K562 (cell line): ENCODE measurements at regions not wholly inside any gene's neighbourhood (a gene's known extent, or its start where the extent isn't known, plus 50 kb on each side); places are given as distances from the start of the nearest gene placed in this dataset.

Source experiments
- EP300 ChIP-seq: IDR thresholded peaks from 2 replicates; pipeline ENCODE4 v1.6.1; 2012; ENCODE audit warnings: low read length, improper control_type of control experiment
- ESRRB ChIP-seq: fragments of 250-450 bp; sonication (Bioruptor Pico); IDR thresholded peaks from 2 replicates; pipeline ENCODE4 v1.5.0; 2020; ENCODE audit warnings: mild to moderate bottlenecking, moderate library complexity, borderline replicate concordance
- FOSL1 ChIP-seq: fragments of 200-800 bp; sonication (Bioruptor generic); conservative IDR thresholded peaks from 2 replicates; pipeline ENCODE4 v1.6.1; 2016; ENCODE audit warnings: missing genetic modification characterization, missing compliant biosample characterization
- JUND ChIP-seq, 2 experiments: IDR thresholded peaks; 2 replicates in 1 of 2; 3 replicates in 1 of 2; pipeline ENCODE4 v1.6.1; 2011; ENCODE audit warnings: borderline replicate concordance in 2 of 2, low read depth in 2 of 2, low read length in 2 of 2, improper control_type of control experiment in 1 of 2, missing biosample characterization in 1 of 2, missing genetic modification characterization in 1 of 2, missing genetic modification reagents in 1 of 2
- POLR2A ChIP-seq: fragments of 450-650 bp; conservative IDR thresholded peaks from 2 replicates; pipeline ENCODE4 v1.6.1; 2016
- ZNF707 ChIP-seq: fragments of 250-450 bp; sonication (Bioruptor Pico); conservative IDR thresholded peaks from 2 replicates; pipeline ENCODE4 v1.8.0; 2022; ENCODE audit warnings: inconsistent platforms, mild to moderate bottlenecking, moderate library complexity
- TF ChIP-seq, protein P1 (sequence below), 3 experiments: IDR thresholded peaks in 2 of 3; conservative IDR thresholded peaks in 1 of 3; 2 replicates each; pipeline ENCODE4 v1.5.1; 2011 to 2012; ENCODE audit warnings: low read length in 3 of 3, mild to moderate bottlenecking in 3 of 3, control low read depth in 2 of 3, improper control_type of control experiment in 1 of 3, inconsistent platforms in 1 of 3, low read depth in 1 of 3, mixed read lengths in 1 of 3, moderate library complexity in 1 of 3; ENCODE audit not compliant: insufficient read depth in 2 of 3

DNA sequence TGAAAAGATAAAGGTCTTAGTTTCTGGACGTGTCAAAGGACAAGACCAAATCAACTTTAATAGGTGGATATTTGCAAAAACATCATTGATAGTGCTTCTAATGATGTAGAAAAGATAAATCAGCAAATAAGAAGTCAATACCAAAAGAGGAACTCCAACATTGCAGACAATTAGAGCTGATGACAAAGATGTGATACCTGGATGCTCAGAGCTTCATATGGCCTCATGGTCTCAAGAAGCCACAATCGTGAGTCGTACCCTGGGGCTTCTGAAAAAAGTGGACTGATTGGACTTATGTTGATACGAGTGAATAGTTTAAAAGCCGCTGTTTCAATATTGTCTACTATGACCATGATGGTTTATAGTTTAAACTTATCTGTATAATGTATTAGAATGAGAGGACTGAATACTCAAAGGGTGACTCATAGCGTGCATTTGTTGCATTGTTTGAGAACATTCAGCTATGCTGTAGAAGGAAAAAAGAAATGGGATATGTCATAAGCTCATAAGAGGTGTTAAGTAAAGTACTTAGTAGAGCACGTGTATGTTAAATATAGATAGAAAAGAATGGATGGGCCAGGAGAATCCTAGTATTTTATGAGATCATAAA is 54.6 kb upstream of the RIPOR2 start:
- TF ChIP-seq ESRRB (no peak), JUND (IDR thresholded peaks at IDR 0.05; ENCODE audit: borderline replicate concordance, low read depth, low read length) (no peak), JUND (tag; IDR thresholded peaks at IDR 0.05; ENCODE audit: borderline replicate concordance, low read depth, low read length) (no peak), EP300 (no peak), FOSL1 (tag) (no peak), ZNF707 (no peak), POLR2A (no peak)
- TF ChIP-seq, protein P1, sequence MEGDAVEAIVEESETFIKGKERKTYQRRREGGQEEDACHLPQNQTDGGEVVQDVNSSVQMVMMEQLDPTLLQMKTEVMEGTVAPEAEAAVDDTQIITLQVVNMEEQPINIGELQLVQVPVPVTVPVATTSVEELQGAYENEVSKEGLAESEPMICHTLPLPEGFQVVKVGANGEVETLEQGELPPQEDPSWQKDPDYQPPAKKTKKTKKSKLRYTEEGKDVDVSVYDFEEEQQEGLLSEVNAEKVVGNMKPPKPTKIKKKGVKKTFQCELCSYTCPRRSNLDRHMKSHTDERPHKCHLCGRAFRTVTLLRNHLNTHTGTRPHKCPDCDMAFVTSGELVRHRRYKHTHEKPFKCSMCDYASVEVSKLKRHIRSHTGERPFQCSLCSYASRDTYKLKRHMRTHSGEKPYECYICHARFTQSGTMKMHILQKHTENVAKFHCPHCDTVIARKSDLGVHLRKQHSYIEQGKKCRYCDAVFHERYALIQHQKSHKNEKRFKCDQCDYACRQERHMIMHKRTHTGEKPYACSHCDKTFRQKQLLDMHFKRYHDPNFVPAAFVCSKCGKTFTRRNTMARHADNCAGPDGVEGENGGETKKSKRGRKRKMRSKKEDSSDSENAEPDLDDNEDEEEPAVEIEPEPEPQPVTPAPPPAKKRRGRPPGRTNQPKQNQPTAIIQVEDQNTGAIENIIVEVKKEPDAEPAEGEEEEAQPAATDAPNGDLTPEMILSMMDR (IDR thresholded peaks at IDR 0.05 in 2 of 3, conservative IDR thresholded peaks at IDR 0.05 in 1 of 3; ENCODE audit: insufficient read depth in 2 of 3, low read depth in 1 of 3, low read length in 3 of 3) = no peak
